ENCODE measurements at regions not wholly inside any gene's neighbourhood (a gene's known extent, or its start where the extent isn't known, plus 50 kb on each side); places are given as distances from the start of the nearest gene placed in this dataset.

DNA sequence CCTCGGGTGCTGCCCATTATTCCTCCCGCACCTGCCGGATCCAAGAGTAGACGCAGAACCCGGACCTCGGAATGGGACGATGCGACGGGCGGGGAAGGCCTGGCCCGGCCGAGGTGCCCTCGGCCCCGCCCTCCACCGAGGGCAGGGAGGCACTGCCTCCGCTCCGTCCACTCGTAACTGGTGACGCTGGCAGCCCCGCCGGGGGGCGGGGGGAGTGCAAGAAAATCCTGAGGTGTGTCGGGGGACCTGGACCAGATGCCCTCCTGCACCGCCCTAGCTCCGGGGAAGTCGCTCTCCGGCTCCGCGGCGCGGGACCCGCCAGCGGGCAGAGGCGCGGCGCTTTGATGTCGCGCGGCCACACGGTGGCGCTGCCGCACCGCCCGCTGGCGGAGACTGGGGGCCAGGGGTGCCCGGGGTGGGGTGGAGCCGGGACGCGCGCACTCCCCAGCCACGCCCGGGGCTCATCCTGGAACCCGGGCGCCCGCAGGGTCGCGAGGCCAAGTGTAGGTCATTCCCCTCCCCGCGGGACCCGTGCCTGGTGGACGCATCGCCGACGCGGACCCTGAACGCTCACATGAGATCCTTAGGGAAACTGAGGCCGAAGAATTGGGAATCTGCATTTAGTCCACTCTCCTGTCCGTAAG lies 202.8 kb downstream of the TTC8 start:
- TF ChIP-seq, protein P1, sequence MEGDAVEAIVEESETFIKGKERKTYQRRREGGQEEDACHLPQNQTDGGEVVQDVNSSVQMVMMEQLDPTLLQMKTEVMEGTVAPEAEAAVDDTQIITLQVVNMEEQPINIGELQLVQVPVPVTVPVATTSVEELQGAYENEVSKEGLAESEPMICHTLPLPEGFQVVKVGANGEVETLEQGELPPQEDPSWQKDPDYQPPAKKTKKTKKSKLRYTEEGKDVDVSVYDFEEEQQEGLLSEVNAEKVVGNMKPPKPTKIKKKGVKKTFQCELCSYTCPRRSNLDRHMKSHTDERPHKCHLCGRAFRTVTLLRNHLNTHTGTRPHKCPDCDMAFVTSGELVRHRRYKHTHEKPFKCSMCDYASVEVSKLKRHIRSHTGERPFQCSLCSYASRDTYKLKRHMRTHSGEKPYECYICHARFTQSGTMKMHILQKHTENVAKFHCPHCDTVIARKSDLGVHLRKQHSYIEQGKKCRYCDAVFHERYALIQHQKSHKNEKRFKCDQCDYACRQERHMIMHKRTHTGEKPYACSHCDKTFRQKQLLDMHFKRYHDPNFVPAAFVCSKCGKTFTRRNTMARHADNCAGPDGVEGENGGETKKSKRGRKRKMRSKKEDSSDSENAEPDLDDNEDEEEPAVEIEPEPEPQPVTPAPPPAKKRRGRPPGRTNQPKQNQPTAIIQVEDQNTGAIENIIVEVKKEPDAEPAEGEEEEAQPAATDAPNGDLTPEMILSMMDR (IDR thresholded peaks at IDR 0.05; ENCODE audit: insufficient read depth, low read depth, low read length): peak; percentile 38
- TF ChIP-seq EZH2 (IDR thresholded peaks at IDR 0.05; ENCODE audit: insufficient read depth, low read length): peak; percentile 24

All from astrocyte (in vitro differentiated cells and primary cell).